Muscle layer of duodenum (tissue), 2 donors: ENCODE measurements at regions not wholly inside any gene's neighbourhood (a gene's known extent, or its start where the extent isn't known, plus 50 kb on each side); places are given as distances from the start of the nearest gene placed in this dataset.

Experiments used
- H3K27ac ChIP-seq: one replicate; pipeline ENCODE4 v1.7.0; 2013; ENCODE audit warnings: mild to moderate bottlenecking, low read length
- H3K27me3 ChIP-seq: one replicate; pipeline ENCODE4 v1.7.0; 2013; ENCODE audit warnings: low read depth, mild to moderate bottlenecking, control low read depth, low read length
- H3K36me3 ChIP-seq, 2 donors: one replicate each; pipeline ENCODE4 v1.7.0; 2013; ENCODE audit warnings: low read length in 2 of 2, control low read depth in 1 of 2, mild to moderate bottlenecking in 1 of 2; ENCODE audit not compliant: insufficient read depth in 2 of 2, control insufficient read depth in 1 of 2
- H3K4me1 ChIP-seq, 2 donors: one replicate each; pipeline ENCODE4 v1.7.0; 2013; ENCODE audit warnings: low read length in 2 of 2, mild to moderate bottlenecking in 2 of 2, control low read depth in 1 of 2, moderate library complexity in 1 of 2; ENCODE audit not compliant: insufficient read depth in 2 of 2, control insufficient read depth in 1 of 2
- H3K4me3 ChIP-seq, 2 donors: one replicate each; pipeline ENCODE4 v1.7.0; 2013; ENCODE audit warnings: low read length in 2 of 2, low read depth in 1 of 2, mild to moderate bottlenecking in 1 of 2
- H3K9me3 ChIP-seq, 2 donors: one replicate each; pipeline ENCODE4 v1.7.0; 2013; ENCODE audit warnings: low read length in 2 of 2, control low read depth in 1 of 2, mild to moderate bottlenecking in 1 of 2; ENCODE audit not compliant: control insufficient read depth in 1 of 2
- donor health status: healthy.

DNA sequence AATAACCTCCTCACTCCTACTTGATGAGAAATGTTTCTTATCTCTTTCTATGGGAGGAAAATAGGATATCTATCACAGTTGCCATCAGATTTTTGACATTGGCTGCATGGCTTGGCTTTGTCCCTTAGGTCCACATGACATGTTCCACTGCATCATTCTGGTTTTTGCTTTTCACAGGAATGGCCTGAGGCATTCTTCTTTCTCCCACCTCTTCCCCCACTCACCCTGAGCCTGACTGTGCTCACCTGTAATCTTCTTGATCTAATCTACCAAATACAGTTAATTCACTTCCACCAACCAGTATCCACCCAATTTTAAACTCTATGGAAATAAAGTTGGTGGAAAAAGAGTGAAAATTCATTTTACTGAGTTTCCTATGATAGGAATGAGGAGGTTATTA lies 763.5 kb upstream of the CELF4 start:
- Histone ChIP-seq H3K27me3 (no peaks in the 10 kb centered on the region), H3K4me3 (no peak overlapping the region), H3K4me1 (no peaks in the 10 kb centered on the region), H3K27ac (no peak overlapping the region), H3K9me3 (no peaks in the 10 kb centered on the region), H3K36me3 (no peaks in the 10 kb centered on the region)

GRCh38 chr18:38322206-38322605 lies 756.6 kb upstream of the CELF4 start:
- H3K36me3 ChIP-seq = no peaks in the 10 kb centered on the region
- no peaks in the 10 kb centered on the region for H3K9me3 ChIP-seq
- no peak overlapping the region for H3K27ac ChIP-seq
- no peaks in the 10 kb centered on the region for H3K4me1 ChIP-seq
- no peak overlapping the region for H3K4me3 ChIP-seq
- H3K27me3 ChIP-seq = no peaks in the 10 kb centered on the region

DNA sequence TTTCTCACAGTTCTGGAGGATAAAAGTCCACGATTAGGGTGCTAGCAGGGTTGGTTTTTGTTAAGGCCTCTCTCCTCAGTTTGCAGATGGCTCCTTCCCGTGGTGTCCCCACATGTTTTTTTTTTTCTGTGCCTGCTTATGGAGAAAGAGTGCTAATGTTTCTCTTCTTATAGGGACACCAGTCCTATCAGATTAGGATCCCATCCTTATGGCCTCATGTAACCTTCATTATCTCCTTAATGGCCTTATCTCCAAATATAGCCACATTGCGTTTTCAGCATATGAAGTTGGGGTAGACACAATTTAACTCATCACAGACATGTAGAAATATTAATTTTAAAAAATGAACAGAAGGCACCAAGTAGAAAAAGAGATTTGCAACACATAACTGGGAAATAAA lies 755.7 kb upstream of the CELF4 start:
- no peak overlapping the region for H3K4me3 ChIP-seq
- no peaks in the 10 kb centered on the region for H3K27me3 ChIP-seq
- no peak overlapping the region for H3K27ac ChIP-seq
- no peaks in the 10 kb centered on the region for H3K4me1 ChIP-seq
- H3K36me3 ChIP-seq = no peaks in the 10 kb centered on the region
- H3K9me3 ChIP-seq = no peaks in the 10 kb centered on the region

- no peaks in the 10 kb centered on the region for H3K27me3 ChIP-seq
- H3K9me3 ChIP-seq = no peaks in the 10 kb centered on the region
- H3K36me3 ChIP-seq = no peaks in the 10 kb centered on the region
- H3K4me3 ChIP-seq = no peak overlapping the region
- no peaks in the 10 kb centered on the region for H3K4me1 ChIP-seq
- H3K27ac ChIP-seq = no peak overlapping the region
Measured at GRCh38 chr18:38318416-38318815, 752.8 kb upstream of the CELF4 start.

DNA sequence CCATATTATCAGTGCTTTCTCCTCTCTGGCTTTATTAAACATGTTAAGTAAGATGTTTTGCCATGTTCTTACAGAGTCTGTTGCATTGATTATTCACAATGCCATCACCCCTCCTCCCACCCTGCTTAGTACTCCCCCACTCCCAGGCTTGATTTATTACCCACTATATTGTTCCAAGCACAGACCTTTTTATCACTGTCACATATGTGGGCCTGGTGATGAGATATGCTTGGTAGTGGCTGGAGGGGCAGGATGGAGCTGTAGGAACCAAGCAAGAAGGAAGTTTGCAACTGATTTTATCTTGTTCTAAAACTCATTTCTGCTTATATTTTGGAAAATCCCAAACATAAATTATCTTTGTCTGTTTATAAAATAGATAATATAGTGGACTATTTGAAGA lies 748.2 kb upstream of the CELF4 start:
- no peaks in the 10 kb centered on the region for H3K27me3 ChIP-seq
- no peaks in the 10 kb centered on the region for H3K4me1 ChIP-seq
- no peaks in the 10 kb centered on the region for H3K9me3 ChIP-seq
- no peak overlapping the region for H3K27ac ChIP-seq
- no peak overlapping the region for H3K4me3 ChIP-seq
- H3K36me3 ChIP-seq = no peaks in the 10 kb centered on the region

DNA sequence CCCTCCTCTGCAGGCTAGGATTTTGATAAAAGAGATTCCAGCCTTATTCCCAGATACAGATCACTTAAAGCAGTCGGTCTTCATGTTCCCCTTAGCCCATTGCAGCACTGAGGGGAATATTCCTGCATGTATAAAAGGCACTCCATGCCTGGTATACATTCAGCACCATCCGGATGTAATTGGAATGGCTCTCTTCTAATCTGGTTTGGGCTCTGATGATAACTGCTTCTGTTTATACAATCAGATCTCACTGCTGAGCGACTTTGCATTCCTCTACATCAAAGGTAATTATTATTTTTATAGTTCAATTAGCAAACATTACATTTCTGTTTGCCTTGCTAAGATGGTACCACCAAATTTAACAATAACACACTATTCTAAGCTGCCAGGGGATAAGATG lies 746.9 kb upstream of the CELF4 start:
- no peaks in the 10 kb centered on the region for H3K36me3 ChIP-seq
- H3K4me1 ChIP-seq = no peaks in the 10 kb centered on the region
- H3K27ac ChIP-seq = no peak overlapping the region
- no peaks in the 10 kb centered on the region for H3K27me3 ChIP-seq
- no peaks in the 10 kb centered on the region for H3K9me3 ChIP-seq
- H3K4me3 ChIP-seq = no peak overlapping the region

- H3K9me3 ChIP-seq = no peaks in the 10 kb centered on the region
- no peaks in the 10 kb centered on the region for H3K36me3 ChIP-seq
- no peak overlapping the region for H3K4me3 ChIP-seq
- no peaks in the 10 kb centered on the region for H3K4me1 ChIP-seq
- no peaks in the 10 kb centered on the region for H3K27me3 ChIP-seq
- H3K27ac ChIP-seq = no peak overlapping the region
Measured at GRCh38 chr18:38310936-38311335, 745.3 kb upstream of the CELF4 start.

DNA sequence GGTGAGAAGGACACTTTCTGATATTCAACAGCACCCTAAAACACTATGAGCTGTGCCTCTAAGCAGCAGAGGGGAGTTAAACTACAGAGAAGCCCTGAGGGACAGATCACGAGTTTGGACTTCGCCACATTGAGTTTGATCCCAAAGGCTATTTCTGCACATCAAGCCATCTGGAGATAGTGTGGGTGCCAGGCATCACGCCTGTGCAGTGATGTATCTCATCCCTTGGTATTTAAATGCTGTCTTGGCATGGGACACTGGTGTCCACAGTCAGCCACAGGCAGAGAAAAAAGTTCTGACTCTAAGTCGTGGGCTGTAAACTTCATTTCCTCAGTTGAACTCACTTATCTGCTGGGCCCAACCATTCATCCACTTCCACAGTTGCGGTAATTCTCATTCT lies 742.3 kb upstream of the CELF4 start:
- Histone ChIP-seq H3K4me3 (no peak overlapping the region), H3K9me3 (no peaks in the 10 kb centered on the region), H3K4me1 (no peaks in the 10 kb centered on the region), H3K36me3 (no peaks in the 10 kb centered on the region), H3K27me3 (no peaks in the 10 kb centered on the region), H3K27ac (no peak overlapping the region)

GRCh38 chr18:38305961-38306360 lies 740.4 kb upstream of the CELF4 start:
- H3K9me3 ChIP-seq = no peaks in the 10 kb centered on the region
- no peaks in the 10 kb centered on the region for H3K4me1 ChIP-seq
- no peak overlapping the region for H3K27ac ChIP-seq
- H3K36me3 ChIP-seq = no peaks in the 10 kb centered on the region
- H3K4me3 ChIP-seq = no peak overlapping the region
- no peaks in the 10 kb centered on the region for H3K27me3 ChIP-seq

GRCh38 chr18:38301621-38302020 lies 736.0 kb upstream of the CELF4 start:
- H3K27me3 ChIP-seq = no peaks in the 10 kb centered on the region
- H3K36me3 ChIP-seq = no peaks in the 10 kb centered on the region
- H3K4me1 ChIP-seq = no peaks in the 10 kb centered on the region
- no peaks in the 10 kb centered on the region for H3K9me3 ChIP-seq
- no peak overlapping the region for H3K27ac ChIP-seq
- no peak overlapping the region for H3K4me3 ChIP-seq

DNA sequence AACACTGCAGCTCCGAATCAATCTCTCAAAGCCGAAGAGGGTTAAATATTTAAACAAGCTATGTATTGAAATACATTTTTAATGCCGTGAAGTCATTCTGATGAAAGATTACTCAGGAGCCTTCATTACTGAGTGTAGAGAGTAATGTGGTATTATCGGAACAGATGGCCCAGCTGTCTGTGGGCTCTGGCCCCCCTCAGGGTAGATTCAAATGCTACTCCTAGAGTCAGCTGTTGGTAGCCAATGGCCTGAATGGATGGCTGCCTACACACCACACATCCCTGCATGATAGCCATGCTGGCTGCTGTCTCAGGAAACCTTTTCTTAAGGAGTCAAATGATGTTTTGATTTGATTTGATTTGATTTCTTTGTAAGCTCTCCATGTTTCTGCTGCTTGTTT lies 732.3 kb upstream of the CELF4 start:
- Histone ChIP-seq H3K9me3 (no peaks in the 10 kb centered on the region), H3K36me3 (no peaks in the 10 kb centered on the region)

DNA sequence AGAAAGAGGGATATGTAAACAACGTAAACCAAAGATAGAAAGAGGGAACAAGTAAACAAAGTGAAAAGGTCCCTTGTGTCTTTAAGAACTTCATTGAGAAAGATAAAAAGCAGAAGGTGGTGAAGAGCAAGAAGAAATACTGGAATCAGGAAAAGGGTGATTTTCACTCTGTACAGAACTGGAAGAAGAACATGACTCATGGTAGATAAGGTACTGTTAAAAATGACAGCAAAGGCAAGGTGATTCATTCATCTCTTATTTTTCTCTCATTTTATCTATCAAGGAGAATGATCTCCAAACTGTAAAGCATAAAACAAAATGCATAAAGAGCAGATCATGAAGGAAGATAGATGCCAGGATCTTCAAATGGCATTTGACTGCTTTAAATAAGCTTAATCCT lies 724.6 kb upstream of the CELF4 start:
- no peaks in the 10 kb centered on the region for H3K36me3 ChIP-seq
- H3K9me3 ChIP-seq = no peaks in the 10 kb centered on the region
- H3K27ac ChIP-seq = no peak overlapping the region
- no peak overlapping the region for H3K4me3 ChIP-seq
- no peaks in the 10 kb centered on the region for H3K27me3 ChIP-seq
- no peaks in the 10 kb centered on the region for H3K4me1 ChIP-seq

More for the DNA sequence above, 732.3 kb upstream of the CELF4 start:
- Histone ChIP-seq H3K27me3 (no peaks in the 10 kb centered on the region), H3K4me3 (no peak overlapping the region), H3K27ac (no peak overlapping the region), H3K4me1 (no peaks in the 10 kb centered on the region)
